Osteoblast (primary cell): ENCODE measurements at regions not wholly inside any gene's neighbourhood (a gene's known extent, or its start where the extent isn't known, plus 50 kb on each side); places are given as distances from the start of the nearest gene placed in this dataset.

ENCODE experiments used
- DNase-seq: peaks from one replicate; pipeline ENCODE4 v3.0.0; 2011; ENCODE audit warnings: low spot score, mixed read lengths; ENCODE audit not compliant: insufficient read length; ENCODE audit errors: missing footprints
- H2AFZ ChIP-seq: 2 replicates; pipeline ENCODE4 v1.6.0; 2011; ENCODE audit warnings: mild to moderate bottlenecking, low read length
- H3K27ac ChIP-seq: 2 replicates; pipeline ENCODE4 v1.5.1; 2011; ENCODE audit warnings: mild to moderate bottlenecking, low read depth, low read length, moderate library complexity
- H3K27me3 ChIP-seq: 2 replicates; pipeline ENCODE4 v1.6.0; 2012; ENCODE audit warnings: mild to moderate bottlenecking, control low read depth, inconsistent platforms, low read length, moderate library complexity; ENCODE audit not compliant: insufficient read depth
- H3K36me3 ChIP-seq: 2 replicates; pipeline ENCODE4 v1.5.1; 2011; ENCODE audit warnings: mild to moderate bottlenecking, low read length, control low read depth, moderate library complexity; ENCODE audit not compliant: insufficient read depth
- H3K4me1 ChIP-seq: 2 replicates; pipeline ENCODE4 v1.5.1; 2011; ENCODE audit warnings: mild to moderate bottlenecking, low read length, control low read depth, moderate library complexity; ENCODE audit not compliant: insufficient read depth
- H3K4me2 ChIP-seq: 2 replicates; pipeline ENCODE4 v1.6.0; 2011; ENCODE audit warnings: mild to moderate bottlenecking, low read length; ENCODE audit not compliant: insufficient read depth
- H3K4me3 ChIP-seq: fragments of 200-600 bp; sonication (generic); 3 replicates; pipeline ENCODE4 v1.5.1; 2012; ENCODE audit warnings: mild to moderate bottlenecking, low read length, inconsistent platforms; ENCODE audit not compliant: insufficient read depth
- H3K79me2 ChIP-seq: 2 replicates; pipeline ENCODE4 v1.6.0; 2012; ENCODE audit warnings: mild to moderate bottlenecking, low read length, control low read depth, inconsistent platforms; ENCODE audit not compliant: insufficient read depth
- H3K9me3 ChIP-seq: 2 replicates; pipeline ENCODE4 v1.5.1; 2011; ENCODE audit warnings: low read depth, low read length, control low read depth
- H4K20me1 ChIP-seq: 2 replicates; pipeline ENCODE4 v1.6.0; 2012; ENCODE audit warnings: mild to moderate bottlenecking, low read length, control low read depth; ENCODE audit not compliant: insufficient read depth
- CTCF ChIP-seq: IDR thresholded peaks from 2 replicates; pipeline ENCODE4 v1.5.1; 2011; ENCODE audit warnings: mild to moderate bottlenecking, low read depth, low read length, moderate library complexity; ENCODE audit errors: extremely low read depth

DNA sequence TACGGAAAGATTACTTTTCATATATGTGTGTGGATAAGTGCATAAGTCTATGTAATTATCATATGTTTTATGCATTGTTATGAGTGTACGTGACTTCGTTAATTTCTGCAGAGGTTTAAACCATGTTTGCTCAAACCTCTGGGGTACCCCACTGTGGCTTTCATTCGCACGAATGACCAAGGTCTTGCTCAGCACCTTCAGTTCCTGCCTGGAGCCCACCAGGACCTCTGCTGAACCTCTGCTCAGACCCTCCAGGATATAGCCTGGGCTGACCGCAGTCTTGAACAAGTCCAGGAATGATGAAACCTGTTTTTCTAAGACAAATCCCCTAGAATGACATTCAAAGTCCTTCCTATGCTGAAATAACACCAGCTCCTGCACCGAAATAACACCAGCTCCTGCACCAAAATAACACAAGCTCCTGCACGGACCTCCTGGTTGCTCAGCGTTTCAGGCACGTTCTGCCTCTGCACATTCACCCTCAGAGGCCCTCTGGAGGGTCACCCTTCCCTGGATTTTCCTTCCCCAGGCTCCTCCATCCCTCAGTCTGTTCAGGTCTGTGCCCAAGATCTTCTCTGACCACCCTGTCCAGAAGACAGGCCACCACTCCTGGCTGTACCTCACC, 99.7 kb upstream of the BOD1 start:
- no peak overlapping the region for H3K27ac ChIP-seq
- H3K9me3 ChIP-seq, result no peaks in the 10 kb centered on the region
- H3K36me3 ChIP-seq, result no peaks in the 10 kb centered on the region
- H3K27me3 ChIP-seq, result no peaks in the 10 kb centered on the region
- no peak for TF ChIP-seq CTCF
- peaks cover 14% of the 10 kb centered on the region for H3K4me1 ChIP-seq
- H3K4me2 ChIP-seq, result no peak overlapping the region
- H4K20me1 ChIP-seq, result no peaks in the 10 kb centered on the region
- no peak overlapping the region for H2AFZ ChIP-seq
- no peaks in the 10 kb centered on the region for H3K79me2 ChIP-seq
- DNase-seq, result no peak
- H3K4me3 ChIP-seq, result no peak overlapping the region

GRCh38 chr5:173717959-173718358, 101.5 kb upstream of the BOD1 start:
- no peaks in the 10 kb centered on the region for H3K27me3 ChIP-seq
- H3K4me2 ChIP-seq, result no peak overlapping the region
- H3K9me3 ChIP-seq, result no peaks in the 10 kb centered on the region
- TF ChIP-seq CTCF, result no peak
- no peaks in the 10 kb centered on the region for H4K20me1 ChIP-seq
- H3K4me1 ChIP-seq, result peaks cover 14% of the 10 kb centered on the region
- no peaks in the 10 kb centered on the region for H3K36me3 ChIP-seq
- H3K27ac ChIP-seq, result no peak overlapping the region
- no peak overlapping the region for H2AFZ ChIP-seq
- no peak for DNase-seq
- H3K4me3 ChIP-seq, result no peak overlapping the region
- H3K79me2 ChIP-seq, result no peaks in the 10 kb centered on the region

- Histone ChIP-seq H3K27me3 (no peaks in the 10 kb centered on the region), H2AFZ (no peak overlapping the region), H3K4me3 (no peak overlapping the region), H3K4me1 (peaks cover 14% of the 10 kb centered on the region), H3K36me3 (no peaks in the 10 kb centered on the region), H3K4me2 (no peak overlapping the region), H3K79me2 (no peaks in the 10 kb centered on the region), H3K9me3 (no peaks in the 10 kb centered on the region), H4K20me1 (no peaks in the 10 kb centered on the region), H3K27ac (no peak overlapping the region)
- DNase-seq, result no peak
- TF ChIP-seq CTCF, result no peak
These were observed 102.0 kb upstream of the BOD1 start for GRCh38 chr5:173718469-173718868.

- Histone ChIP-seq H2AFZ (no peak overlapping the region), H3K9me3 (no peaks in the 10 kb centered on the region), H4K20me1 (no peaks in the 10 kb centered on the region), H3K27me3 (no peaks in the 10 kb centered on the region), H3K27ac (no peak overlapping the region), H3K79me2 (no peaks in the 10 kb centered on the region), H3K4me3 (no peak overlapping the region), H3K36me3 (no peaks in the 10 kb centered on the region), H3K4me2 (no peak overlapping the region), H3K4me1 (peaks cover 8% of the 10 kb centered on the region)
- no peak for TF ChIP-seq CTCF
- DNase-seq, result no peak
These were observed 103.3 kb upstream of the BOD1 start for GRCh38 chr5:173719731-173720082.
